Neuron (in vitro differentiated cells): ENCODE measurements at regions not wholly inside any gene's neighbourhood (a gene's known extent, or its start where the extent isn't known, plus 50 kb on each side); places are given as distances from the start of the nearest gene placed in this dataset.
"Not testable (repeated sequence)": the region's sequence is repeated elsewhere in the genome, so short reads cannot be mapped to it uniquely, and the experiment has no call there.

ENCODE experiments used
- H2AFZ ChIP-seq: one replicate; pipeline ENCODE4 v1.6.1; 2013; ENCODE audit warnings: low read depth, mild to moderate bottlenecking, inconsistent platforms, low read length, moderate library complexity
- H3K27me3 ChIP-seq: one replicate; pipeline ENCODE4 v1.6.1; 2013; ENCODE audit warnings: low read length; ENCODE audit not compliant: insufficient read depth
- H3K36me3 ChIP-seq: one replicate; pipeline ENCODE4 v1.6.1; 2013; ENCODE audit warnings: low read length; ENCODE audit not compliant: insufficient read depth
- H3K4me1 ChIP-seq: one replicate; pipeline ENCODE4 v1.6.1; 2013; ENCODE audit warnings: low read length; ENCODE audit not compliant: insufficient read depth
- H3K4me3 ChIP-seq: 2 replicates; pipeline ENCODE4 v1.5.1; 2013; ENCODE audit warnings: mild to moderate bottlenecking, low read length, moderate library complexity
- H3K9me3 ChIP-seq: one replicate; pipeline ENCODE4 v1.6.1; 2013; ENCODE audit warnings: low read length

- H3K36me3 ChIP-seq = no peaks in the 10 kb centered on the region
- H3K9me3 ChIP-seq = no peaks in the 10 kb centered on the region
- H3K4me1 ChIP-seq = no peaks in the 10 kb centered on the region
- H3K4me3 ChIP-seq = no peak overlapping the region
- H3K27me3 ChIP-seq = no peaks in the 10 kb centered on the region
- no peak overlapping the region for H2AFZ ChIP-seq
These were observed 389.1 kb downstream of the HLX start for GRCh38 chr1:221268295-221268694.

- Histone ChIP-seq H2AFZ (no peak overlapping the region), H3K9me3 (no peaks in the 10 kb centered on the region), H3K27me3 (no peaks in the 10 kb centered on the region), H3K36me3 (no peaks in the 10 kb centered on the region), H3K4me1 (no peaks in the 10 kb centered on the region), H3K4me3 (no peak overlapping the region)
These were observed 392.5 kb downstream of the HLX start for GRCh38 chr1:221271701-221272100.

- Histone ChIP-seq H3K4me3 (no peak overlapping the region), H3K4me1 (no peaks in the 10 kb centered on the region), H3K36me3 (no peaks in the 10 kb centered on the region), H3K27me3 (no peaks in the 10 kb centered on the region), H3K9me3 (no peaks in the 10 kb centered on the region), H2AFZ (no peak overlapping the region)
These were observed 393.7 kb downstream of the HLX start for GRCh38 chr1:221272940-221273339.

GRCh38 chr1:221274373-221274772 lies 395.1 kb downstream of the HLX start:
- Histone ChIP-seq H3K4me1 (no peaks in the 10 kb centered on the region), H3K36me3 (no peaks in the 10 kb centered on the region), H2AFZ (no peak overlapping the region), H3K27me3 (no peaks in the 10 kb centered on the region), H3K9me3 (no peaks in the 10 kb centered on the region), H3K4me3 (no peak overlapping the region)

GRCh38 chr1:221276896-221277409 lies 397.7 kb downstream of the HLX start:
- H3K4me3 ChIP-seq = no peak overlapping the region
- no peaks in the 10 kb centered on the region for H3K4me1 ChIP-seq
- no peak overlapping the region for H2AFZ ChIP-seq
- no peaks in the 10 kb centered on the region for H3K9me3 ChIP-seq
- H3K27me3 ChIP-seq = no peaks in the 10 kb centered on the region
- no peaks in the 10 kb centered on the region for H3K36me3 ChIP-seq

GRCh38 chr1:221279146-221279545 lies 399.9 kb downstream of the HLX start:
- H3K4me3 ChIP-seq = no peak overlapping the region
- no peaks in the 10 kb centered on the region for H3K36me3 ChIP-seq
- no peaks in the 10 kb centered on the region for H3K9me3 ChIP-seq
- no peaks in the 10 kb centered on the region for H3K4me1 ChIP-seq
- no peak overlapping the region for H2AFZ ChIP-seq
- H3K27me3 ChIP-seq = no peaks in the 10 kb centered on the region

- H3K4me1 ChIP-seq = no peaks in the 10 kb centered on the region
- H3K36me3 ChIP-seq = no peaks in the 10 kb centered on the region
- H3K4me3 ChIP-seq = no peak overlapping the region
- H2AFZ ChIP-seq = no peak overlapping the region
- no peaks in the 10 kb centered on the region for H3K9me3 ChIP-seq
- H3K27me3 ChIP-seq = no peaks in the 10 kb centered on the region
These were observed 404.3 kb downstream of the HLX start for GRCh38 chr1:221283532-221283931.

GRCh38 chr1:221284028-221284427 lies 404.8 kb downstream of the HLX start:
- Histone ChIP-seq H3K9me3 (no peaks in the 10 kb centered on the region), H3K36me3 (no peaks in the 10 kb centered on the region), H3K4me1 (no peaks in the 10 kb centered on the region), H2AFZ (no peak overlapping the region), H3K4me3 (no peak overlapping the region), H3K27me3 (no peaks in the 10 kb centered on the region)

- H2AFZ ChIP-seq, H3K9me3 ChIP-seq, H3K4me1 ChIP-seq, H3K4me3 ChIP-seq, H3K27me3 ChIP-seq, H3K36me3 ChIP-seq: not testable (repeated sequence)
These were observed 405.7 kb downstream of the HLX start for GRCh38 chr1:221284991-221285390.

- not testable (repeated sequence) for H3K4me3 ChIP-seq, H2AFZ ChIP-seq
These were observed 406.4 kb downstream of the HLX start for GRCh38 chr1:221285458-221286210.

GRCh38 chr1:221286399-221286798 lies 407.2 kb downstream of the HLX start:
- no peak overlapping the region for H3K4me3 ChIP-seq
- H2AFZ ChIP-seq = no peak overlapping the region
- H3K9me3 ChIP-seq = no peaks in the 10 kb centered on the region
- no peaks in the 10 kb centered on the region for H3K27me3 ChIP-seq
- no peaks in the 10 kb centered on the region for H3K4me1 ChIP-seq
- no peaks in the 10 kb centered on the region for H3K36me3 ChIP-seq

More at GRCh38 chr1:221285458-221286210, 406.4 kb downstream of the HLX start:
- H3K4me1 ChIP-seq, H3K9me3 ChIP-seq, H3K36me3 ChIP-seq, H3K27me3 ChIP-seq: not testable (repeated sequence)

- Histone ChIP-seq H3K4me1 (no peaks in the 10 kb centered on the region), H2AFZ (no peak overlapping the region), H3K9me3 (no peaks in the 10 kb centered on the region), H3K36me3 (no peaks in the 10 kb centered on the region), H3K27me3 (no peaks in the 10 kb centered on the region), H3K4me3 (no peak overlapping the region)
These were observed 409.9 kb downstream of the HLX start for GRCh38 chr1:221289103-221289502.

GRCh38 chr1:221290669-221291068 lies 411.4 kb downstream of the HLX start:
- Histone ChIP-seq H2AFZ (no peak overlapping the region), H3K27me3 (no peaks in the 10 kb centered on the region), H3K4me3 (no peak overlapping the region), H3K36me3 (no peaks in the 10 kb centered on the region), H3K4me1 (no peaks in the 10 kb centered on the region), H3K9me3 (no peaks in the 10 kb centered on the region)

- no peaks in the 10 kb centered on the region for H3K36me3 ChIP-seq
- no peak overlapping the region for H3K4me3 ChIP-seq
- no peaks in the 10 kb centered on the region for H3K4me1 ChIP-seq
- no peak overlapping the region for H2AFZ ChIP-seq
- H3K27me3 ChIP-seq = no peaks in the 10 kb centered on the region
- no peaks in the 10 kb centered on the region for H3K9me3 ChIP-seq
These were observed 411.9 kb downstream of the HLX start for GRCh38 chr1:221291113-221291512.
